GM04504 (cell line): ENCODE measurements at regions not wholly inside any gene's neighbourhood (a gene's known extent, or its start where the extent isn't known, plus 50 kb on each side); places are given as distances from the start of the nearest gene placed in this dataset.
"Not testable (repeated sequence)": the region's sequence is repeated elsewhere in the genome, so short reads cannot be mapped to it uniquely, and the experiment has no call there.

Experiments used
- DNase-seq: peaks from one replicate; pipeline ENCODE4 v3.0.0-alpha.2; 2012; ENCODE audit warnings: low read depth

GRCh38 chr1:143698016-143698415, 273.8 kb downstream of the FAM72C start:
- DNase-seq: no peak

- no peak for DNase-seq
These were observed 277.7 kb downstream of the FAM72C start for GRCh38 chr1:143694085-143694484.

- no peak for DNase-seq
These were observed 279.7 kb downstream of the FAM72C start for GRCh38 chr1:143691971-143692529.

DNA sequence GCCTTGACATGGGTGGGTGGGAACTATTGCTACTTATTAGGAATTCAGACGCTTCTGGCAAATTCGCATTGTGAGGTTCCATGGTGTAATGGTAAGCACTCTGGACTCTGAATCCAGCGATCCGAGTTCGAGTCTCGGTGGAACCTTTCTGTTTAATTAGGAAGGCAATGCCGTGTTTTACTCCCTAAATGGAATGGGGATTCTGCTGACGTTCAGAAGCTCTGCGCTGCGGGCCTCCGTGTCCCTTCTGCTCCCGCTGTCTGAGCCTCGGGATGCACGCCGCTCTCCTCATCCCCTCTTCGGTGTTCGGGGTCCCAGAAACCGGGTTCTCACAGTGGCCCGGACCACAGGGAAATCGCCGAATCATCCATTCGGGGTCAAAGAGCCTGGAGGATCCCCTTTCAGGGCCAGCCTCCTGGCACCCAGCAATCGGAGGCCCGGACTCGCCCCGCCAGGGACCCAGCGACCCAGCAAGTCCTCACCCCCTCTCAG, 280.3 kb downstream of the FAM72C start:
- no peak for DNase-seq

DNA sequence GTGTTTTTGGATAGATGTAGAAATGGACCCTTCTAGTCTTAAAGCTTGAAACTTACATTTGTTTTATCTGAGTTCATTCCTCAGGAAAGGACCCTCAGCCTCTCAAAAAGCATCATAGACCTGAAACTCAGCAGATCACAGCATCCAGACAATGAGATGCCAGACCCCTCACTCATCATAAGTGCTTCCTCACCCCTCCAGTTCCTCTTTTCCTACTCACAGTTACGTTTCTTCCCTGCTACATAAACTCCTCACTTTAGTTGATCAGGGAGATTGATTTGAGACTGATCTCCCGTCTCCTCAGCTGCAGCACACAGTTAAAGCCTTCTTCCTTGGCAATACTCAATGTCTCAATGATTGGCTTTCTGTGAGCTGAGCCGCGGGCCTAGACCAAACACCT, 282.0 kb downstream of the FAM72C start:
- DNase-seq: no peak

- no peak for DNase-seq
These were observed 291.5 kb downstream of the FAM72C start for GRCh38 chr1:143680304-143680703.

DNA sequence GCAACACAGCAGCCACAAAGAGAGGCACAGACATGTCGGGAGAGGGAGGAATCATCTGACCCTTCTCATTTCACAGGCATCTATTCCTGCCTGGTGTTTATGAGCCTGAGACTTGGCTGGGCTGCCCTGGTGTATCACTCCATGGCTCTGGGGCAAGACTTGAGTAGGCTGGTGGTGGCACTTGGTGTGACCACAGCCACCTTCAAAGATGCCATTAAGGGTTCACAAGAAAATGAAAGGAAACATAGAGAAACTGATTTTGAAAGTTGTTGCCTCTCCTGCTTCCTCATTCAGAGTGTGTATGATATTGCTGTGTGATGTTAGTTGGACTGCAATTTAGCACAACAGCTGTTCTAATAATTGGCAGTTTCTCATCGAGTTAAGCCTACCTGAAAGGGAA, 298.8 kb downstream of the FAM72C start:
- DNase-seq: no peak

GRCh38 chr1:143667730-143668129, 304.1 kb downstream of the FAM72C start:
- DNase-seq: no peak

- no peak for DNase-seq
These were observed 304.9 kb downstream of the FAM72C start for GRCh38 chr1:143666851-143667250.

- no peak for DNase-seq
These were observed 306.2 kb downstream of the FAM72C start for GRCh38 chr1:143665606-143666005.

GRCh38 chr1:143663056-143663455, 308.7 kb downstream of the FAM72C start:
- DNase-seq: not testable (repeated sequence)

DNA sequence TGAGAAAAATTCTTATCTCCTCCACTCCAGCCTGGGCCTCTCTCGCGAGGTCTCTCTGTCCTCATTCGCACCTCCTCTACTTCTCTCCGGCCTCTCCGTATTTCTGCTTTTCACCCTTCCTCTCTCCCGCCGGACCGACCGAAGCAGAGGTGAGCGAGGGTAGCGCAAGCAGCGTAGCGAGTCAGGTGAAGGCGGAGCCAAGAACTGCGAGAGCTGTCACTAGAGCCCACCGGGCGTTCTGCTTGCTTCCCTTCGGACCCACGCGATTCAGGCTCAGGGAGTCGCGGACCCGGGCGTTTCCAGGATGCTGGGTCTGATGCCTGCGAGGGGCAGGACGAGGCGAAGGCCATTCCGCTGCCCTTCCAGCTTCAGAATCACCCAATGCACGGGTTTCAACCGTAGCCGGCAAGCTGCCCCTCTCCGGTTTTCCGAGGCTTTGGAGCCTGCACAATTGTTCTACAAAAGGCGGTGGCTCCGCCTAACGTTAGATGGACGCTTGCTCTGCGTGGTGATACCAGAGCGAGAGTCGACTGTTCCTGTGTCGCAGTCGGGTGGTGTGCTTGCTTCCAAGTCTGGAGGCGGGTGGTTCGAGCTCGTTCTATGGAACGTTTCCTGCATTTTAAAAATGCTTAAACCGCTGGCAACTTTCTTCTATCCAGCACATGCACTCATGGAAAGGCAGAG, 310.2 kb downstream of the FAM72C start:
- DNase-seq: no peak

- DNase-seq: no peak
These were observed 311.3 kb downstream of the FAM72C start for GRCh38 chr1:143660354-143660941.

- DNase-seq: no peak
These were observed 318.4 kb downstream of the FAM72C start for GRCh38 chr1:143653429-143653802.

- DNase-seq: no peak
These were observed 318.9 kb downstream of the FAM72C start for GRCh38 chr1:143652744-143653428.

DNA sequence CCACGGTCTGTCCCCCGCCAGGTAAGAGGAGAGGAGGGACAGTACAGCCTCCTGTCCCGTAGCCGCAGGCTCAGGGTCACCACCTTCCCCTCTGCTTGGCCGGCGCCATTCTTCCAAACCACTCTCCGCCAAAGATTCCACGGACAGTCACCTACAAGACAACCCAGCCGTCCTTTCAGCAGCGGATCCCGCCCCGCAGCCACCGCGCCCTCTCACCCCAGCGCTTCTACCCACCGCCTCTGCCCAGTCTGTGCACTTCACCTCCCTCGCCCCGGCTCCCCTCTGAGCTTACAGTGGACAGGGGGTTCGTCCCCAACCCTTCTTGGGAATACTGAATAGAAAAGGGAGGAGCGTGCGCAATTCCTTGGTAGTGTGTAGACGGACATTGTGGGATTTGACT, 319.6 kb downstream of the FAM72C start:
- no peak for DNase-seq

DNA sequence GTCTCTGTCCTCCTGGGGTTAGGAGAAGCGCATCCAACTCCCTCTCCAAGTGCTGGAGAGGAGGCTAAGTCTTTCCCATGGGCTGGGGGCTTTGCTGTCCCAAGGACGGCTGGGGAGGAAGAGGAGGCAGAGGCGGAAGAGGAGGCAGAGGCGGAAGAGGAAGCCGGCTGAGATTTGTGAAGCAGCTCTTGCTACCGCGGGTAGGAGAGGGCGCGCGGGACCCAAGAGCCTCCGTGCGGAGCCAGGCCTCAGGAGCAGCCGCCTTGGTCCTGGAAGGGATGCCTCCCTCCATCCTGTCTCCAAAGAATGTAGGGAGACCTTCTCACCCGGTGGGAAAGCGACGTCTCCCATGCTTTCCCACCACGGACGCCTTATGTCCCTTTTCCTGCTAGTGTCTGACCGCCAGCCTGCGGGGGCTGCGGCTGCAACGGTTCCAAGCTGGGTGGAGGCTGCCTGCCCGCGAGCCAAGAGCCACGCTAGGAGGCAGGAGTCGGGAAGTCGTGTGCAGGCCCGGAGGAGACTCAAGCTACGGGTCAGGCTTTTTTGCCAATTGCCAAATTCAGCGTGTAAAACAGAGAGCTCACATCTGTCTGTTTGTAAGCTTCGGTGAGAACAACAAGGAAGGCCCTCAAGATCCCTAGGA, 320.3 kb downstream of the FAM72C start:
- DNase-seq: no peak

GRCh38 chr1:143644035-143644434, 327.8 kb downstream of the FAM72C start:
- DNase-seq: not testable (repeated sequence)

GRCh38 chr1:143643148-143643885, 328.5 kb downstream of the FAM72C start:
- no peak for DNase-seq

GRCh38 chr1:143625886-143626285, 345.9 kb downstream of the FAM72C start:
- DNase-seq: no peak

DNA sequence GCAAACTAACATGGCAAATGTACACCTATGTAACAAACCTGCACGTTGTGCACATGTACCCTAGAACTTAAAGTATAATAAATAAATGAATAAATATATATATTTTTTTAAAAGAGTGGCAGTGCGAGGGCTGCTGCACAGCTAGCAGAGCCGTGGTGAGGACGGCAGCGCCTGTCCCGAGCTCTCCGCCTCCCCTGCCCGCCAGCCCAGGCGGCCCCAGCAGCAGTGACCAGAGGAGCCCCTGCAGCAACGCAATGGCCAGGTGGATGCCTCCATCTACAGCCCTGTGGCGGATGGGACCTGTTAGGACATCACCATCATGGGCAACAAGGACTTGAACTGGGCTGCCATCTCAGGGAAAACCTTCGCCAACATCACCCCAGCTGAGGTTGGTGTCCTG, 351.9 kb downstream of the FAM72C start:
- DNase-seq: no peak

- DNase-seq: no peak
These were observed 360.6 kb downstream of the FAM72C start for GRCh38 chr1:143611159-143611558.
